GM23338 (cell line): ENCODE measurements at regions not wholly inside any gene's neighbourhood (a gene's known extent, or its start where the extent isn't known, plus 50 kb on each side); places are given as distances from the start of the nearest gene placed in this dataset.

Experiments used
- TF ChIP-seq, protein P1 (sequence below): fragments of 250-450 bp; sonication (Bioruptor Pico); IDR thresholded peaks from 2 replicates; pipeline ENCODE4 v1.5.0; 2020; ENCODE audit warnings: mild to moderate bottlenecking, moderate library complexity

GRCh38 chr7:80588591-80588990, 49.9 kb upstream of the CD36 start (continued):
- TF ChIP-seq, protein P1, sequence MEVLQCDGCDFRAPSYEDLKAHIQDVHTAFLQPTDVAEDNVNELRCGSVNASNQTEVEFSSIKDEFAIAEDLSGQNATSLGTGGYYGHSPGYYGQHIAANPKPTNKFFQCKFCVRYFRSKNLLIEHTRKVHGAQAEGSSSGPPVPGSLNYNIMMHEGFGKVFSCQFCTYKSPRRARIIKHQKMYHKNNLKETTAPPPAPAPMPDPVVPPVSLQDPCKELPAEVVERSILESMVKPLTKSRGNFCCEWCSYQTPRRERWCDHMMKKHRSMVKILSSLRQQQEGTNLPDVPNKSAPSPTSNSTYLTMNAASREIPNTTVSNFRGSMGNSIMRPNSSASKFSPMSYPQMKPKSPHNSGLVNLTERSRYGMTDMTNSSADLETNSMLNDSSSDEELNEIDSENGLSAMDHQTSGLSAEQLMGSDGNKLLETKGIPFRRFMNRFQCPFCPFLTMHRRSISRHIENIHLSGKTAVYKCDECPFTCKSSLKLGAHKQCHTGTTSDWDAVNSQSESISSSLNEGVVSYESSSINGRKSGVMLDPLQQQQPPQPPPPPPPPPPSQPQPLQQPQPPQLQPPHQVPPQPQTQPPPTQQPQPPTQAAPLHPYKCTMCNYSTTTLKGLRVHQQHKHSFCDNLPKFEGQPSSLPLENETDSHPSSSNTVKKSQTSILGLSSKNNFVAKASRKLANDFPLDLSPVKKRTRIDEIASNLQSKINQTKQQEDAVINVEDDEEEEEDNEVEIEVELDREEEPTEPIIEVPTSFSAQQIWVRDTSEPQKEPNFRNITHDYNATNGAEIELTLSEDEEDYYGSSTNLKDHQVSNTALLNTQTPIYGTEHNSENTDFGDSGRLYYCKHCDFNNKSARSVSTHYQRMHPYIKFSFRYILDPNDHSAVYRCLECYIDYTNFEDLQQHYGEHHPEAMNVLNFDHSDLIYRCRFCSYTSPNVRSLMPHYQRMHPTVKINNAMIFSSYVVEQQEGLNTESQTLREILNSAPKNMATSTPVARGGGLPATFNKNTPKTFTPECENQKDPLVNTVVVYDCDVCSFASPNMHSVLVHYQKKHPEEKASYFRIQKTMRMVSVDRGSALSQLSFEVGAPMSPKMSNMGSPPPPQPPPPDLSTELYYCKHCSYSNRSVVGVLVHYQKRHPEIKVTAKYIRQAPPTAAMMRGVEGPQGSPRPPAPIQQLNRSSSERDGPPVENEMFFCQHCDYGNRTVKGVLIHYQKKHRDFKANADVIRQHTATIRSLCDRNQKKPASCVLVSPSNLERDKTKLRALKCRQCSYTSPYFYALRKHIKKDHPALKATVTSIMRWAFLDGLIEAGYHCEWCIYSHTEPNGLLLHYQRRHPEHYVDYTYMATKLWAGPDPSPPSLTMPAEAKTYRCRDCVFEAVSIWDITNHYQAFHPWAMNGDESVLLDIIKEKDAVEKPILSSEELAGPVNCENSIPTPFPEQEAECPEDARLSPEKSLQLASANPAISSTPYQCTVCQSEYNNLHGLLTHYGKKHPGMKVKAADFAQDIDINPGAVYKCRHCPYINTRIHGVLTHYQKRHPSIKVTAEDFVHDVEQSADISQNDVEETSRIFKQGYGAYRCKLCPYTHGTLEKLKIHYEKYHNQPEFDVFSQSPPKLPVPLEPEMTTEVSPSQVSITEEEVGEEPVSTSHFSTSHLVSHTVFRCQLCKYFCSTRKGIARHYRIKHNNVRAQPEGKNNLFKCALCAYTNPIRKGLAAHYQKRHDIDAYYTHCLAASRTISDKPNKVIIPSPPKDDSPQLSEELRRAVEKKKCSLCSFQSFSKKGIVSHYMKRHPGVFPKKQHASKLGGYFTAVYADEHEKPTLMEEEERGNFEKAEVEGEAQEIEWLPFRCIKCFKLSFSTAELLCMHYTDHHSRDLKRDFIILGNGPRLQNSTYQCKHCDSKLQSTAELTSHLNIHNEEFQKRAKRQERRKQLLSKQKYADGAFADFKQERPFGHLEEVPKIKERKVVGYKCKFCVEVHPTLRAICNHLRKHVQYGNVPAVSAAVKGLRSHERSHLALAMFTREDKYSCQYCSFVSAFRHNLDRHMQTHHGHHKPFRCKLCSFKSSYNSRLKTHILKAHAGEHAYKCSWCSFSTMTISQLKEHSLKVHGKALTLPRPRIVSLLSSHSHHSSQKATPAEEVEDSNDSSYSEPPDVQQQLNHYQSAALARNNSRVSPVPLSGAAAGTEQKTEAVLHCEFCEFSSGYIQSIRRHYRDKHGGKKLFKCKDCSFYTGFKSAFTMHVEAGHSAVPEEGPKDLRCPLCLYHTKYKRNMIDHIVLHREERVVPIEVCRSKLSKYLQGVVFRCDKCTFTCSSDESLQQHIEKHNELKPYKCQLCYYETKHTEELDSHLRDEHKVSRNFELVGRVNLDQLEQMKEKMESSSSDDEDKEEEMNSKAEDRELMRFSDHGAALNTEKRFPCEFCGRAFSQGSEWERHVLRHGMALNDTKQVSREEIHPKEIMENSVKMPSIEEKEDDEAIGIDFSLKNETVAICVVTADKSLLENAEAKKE (CRISPR knock-in tag) = no peak
